K562 (cell line): ENCODE measurements at regions not wholly inside any gene's neighbourhood (a gene's known extent, or its start where the extent isn't known, plus 50 kb on each side); places are given as distances from the start of the nearest gene placed in this dataset.

Experiments used
- ATAC-seq: fragments of 200-7000 bp; cut with Tn5 transposase; 3 replicates; pipeline ENCODE4 v1.9.1; 2020; ENCODE audit warnings: moderate library complexity
- BruUV-seq: library from RNA; stranded (reverse); fragments of 400-500 nt; replicated peaks from 2 replicates; lab custom pipeline; 2021; lab: Mats Ljungman, UMichigan
- CTCF ChIA-PET: fragments of 300-600 bp; formaldehyde crosslinking; extraction: SDS; loops from one replicate; lab custom pipeline; 2021; ENCODE audit warnings: low intra/inter-chr PET ratio; lab: Yijun Ruan, JAX
- POLR2A ChIA-PET: fragments of 300-600, 350-650 bp; sonication (Branson Sonifier 250); formaldehyde crosslinking; extraction: SDS; loops from one replicate; lab custom pipeline; 2021; ENCODE audit warnings: antibody characterized with exemption, inconsistent platforms; lab: Yijun Ruan, JAX
- DNase-seq, 4 experiments: peaks; one replicate each; pipeline versions ENCODE4 v3.0.0 to v3.0.0-alpha.2; 2011 to 2018; ENCODE audit warnings: low spot score in 3 of 4, mixed read lengths in 3 of 4; ENCODE audit errors: extremely low read depth in 1 of 4
- FAIRE-seq: peaks from 2 replicates; lab custom pipeline; 2011; peaks lifted over from hg19 to GRCh38; lab: Jason Lieb, UNC
- H2AFZ ChIP-seq: 2 replicates; pipeline ENCODE4 v1.6.0; 2011; ENCODE audit warnings: low read depth, low read length, control low read depth, inconsistent platforms
- H3K27ac ChIP-seq: fragments of 200-600 bp; 3 replicates; pipeline ENCODE4 v1.8.0; 2011; ENCODE audit warnings: low read depth, mild to moderate bottlenecking, control low read depth, inconsistent platforms, low read length, moderate library complexity, mixed read lengths; ENCODE audit errors: extremely low read depth
- H3K27me3 ChIP-seq, 2 experiments: fragments of 300-600 bp in 1 of 2; 2 replicates in 1 of 2; 3 replicates in 1 of 2; pipeline versions ENCODE4 v1.6.0 to v1.8.0; 2011; ENCODE audit warnings: inconsistent platforms in 2 of 2, low read length in 2 of 2, mild to moderate bottlenecking in 1 of 2, mixed read lengths in 1 of 2, moderate library complexity in 1 of 2; ENCODE audit not compliant: control insufficient read depth in 2 of 2, insufficient read depth in 2 of 2
- H3K36me3 ChIP-seq: fragments of 300-600 bp; 3 replicates; pipeline ENCODE4 v1.8.0; 2011; ENCODE audit warnings: mild to moderate bottlenecking, low read length, inconsistent platforms; ENCODE audit not compliant: control insufficient read depth, insufficient read depth
- H3K4me1 ChIP-seq, 2 experiments: fragments of 200-600 bp in 1 of 2; replicated peaks in 1 of 2; 2 replicates in 1 of 2; 3 replicates in 1 of 2; pipeline versions ENCODE4 v1.5.1 to v1.8.0; 2011; ENCODE audit warnings: inconsistent platforms in 2 of 2, low read length in 2 of 2, mild to moderate bottlenecking in 1 of 2, mixed read lengths in 1 of 2, moderate library complexity in 1 of 2; ENCODE audit not compliant: control insufficient read depth in 2 of 2, insufficient read depth in 2 of 2
- H3K4me2 ChIP-seq: 2 replicates; pipeline ENCODE4 v1.6.1; 2011; ENCODE audit warnings: low read length, control low read depth, inconsistent platforms, mixed read lengths; ENCODE audit not compliant: insufficient read depth
- H3K4me3 ChIP-seq: fragments of 200-600 bp; sonication (generic), shearing (Covaris generic); 2 replicates; pipeline ENCODE4 v1.5.1; 2016; ENCODE audit warnings: control low read depth, inconsistent platforms
- H3K79me2 ChIP-seq: fragments of 200-600 bp; 3 replicates; pipeline ENCODE4 v1.8.0; 2011; ENCODE audit warnings: low read length, inconsistent platforms; ENCODE audit not compliant: control insufficient read depth, insufficient read depth
- H3K9ac ChIP-seq, 2 experiments: 2 replicates each; pipeline versions ENCODE4 v1.6.0 to v1.6.1; 2011; ENCODE audit warnings: low read depth in 2 of 2, low read length in 2 of 2, control low read depth in 1 of 2, inconsistent platforms in 1 of 2, mild to moderate bottlenecking in 1 of 2, mixed read lengths in 1 of 2; ENCODE audit not compliant: insufficient read depth in 1 of 2
- H3K9me1 ChIP-seq: one replicate; pipeline ENCODE4 v1.6.0; 2011; ENCODE audit warnings: inconsistent platforms, mild to moderate bottlenecking, low read length, moderate library complexity; ENCODE audit not compliant: control insufficient read depth, insufficient read depth
- H3K9me3 ChIP-seq: replicated peaks from 2 replicates; pipeline ENCODE4 v1.5.1; 2011; ENCODE audit warnings: low read depth, low read length, inconsistent platforms; ENCODE audit not compliant: control insufficient read depth, insufficient read depth
- H4K20me1 ChIP-seq: replicated peaks from 2 replicates; pipeline ENCODE4 v1.6.1; 2011; ENCODE audit warnings: low read length, inconsistent platforms, mixed read lengths; ENCODE audit not compliant: control insufficient read depth, insufficient read depth
- CBFA2T2 ChIP-seq: fragments of 450-650 bp; conservative IDR thresholded peaks from 2 replicates; pipeline ENCODE4 v1.6.1; 2017; ENCODE audit warnings: mild to moderate bottlenecking
- CEBPB ChIP-seq: fragments of 450-650 bp; IDR thresholded peaks from 2 replicates; pipeline ENCODE4 v1.6.1; 2016; ENCODE audit warnings: missing genetic modification characterization, missing compliant biosample characterization
- CREB5 ChIP-seq: fragments of 250-450 bp; sonication (Bioruptor Pico); IDR thresholded peaks from 2 replicates; pipeline ENCODE4 v1.5.0; 2020; ENCODE audit warnings: mild to moderate bottlenecking
- FOXP1 ChIP-seq: sonication (generic); formaldehyde crosslinking; IDR thresholded peaks from 2 replicates; pipeline ENCODE4 v1.8.0; 2022; ENCODE audit warnings: mild to moderate bottlenecking, missing genetic modification reagents
- HEY1 ChIP-seq: fragments of 250-450 bp; sonication (Bioruptor Pico); IDR thresholded peaks from 2 replicates; pipeline ENCODE4 v1.5.0; 2020; ENCODE audit warnings: mild to moderate bottlenecking, moderate library complexity, borderline replicate concordance
- HLTF ChIP-seq: fragments of 450-650 bp; IDR thresholded peaks from 2 replicates; pipeline ENCODE4 v1.6.1; 2016
- JUND ChIP-seq, 2 experiments: IDR thresholded peaks; 2 replicates in 1 of 2; 3 replicates in 1 of 2; pipeline ENCODE4 v1.6.1; 2011; ENCODE audit warnings: borderline replicate concordance in 2 of 2, low read depth in 2 of 2, low read length in 2 of 2, improper control_type of control experiment in 1 of 2, missing biosample characterization in 1 of 2, missing genetic modification characterization in 1 of 2, missing genetic modification reagents in 1 of 2
- L3MBTL2 ChIP-seq: fragments of 450-650 bp; IDR thresholded peaks from 2 replicates; pipeline ENCODE4 v1.6.1; 2016; ENCODE audit warnings: mild to moderate bottlenecking, moderate library complexity
- RAD51 ChIP-seq: fragments of 450-650 bp; IDR thresholded peaks from 2 replicates; pipeline ENCODE4 v1.7.1; 2016; ENCODE audit warnings: low read depth, mild to moderate bottlenecking, borderline replicate concordance
- RBM22 ChIP-seq: fragments of 200-400 bp; formaldehyde crosslinking; IDR thresholded peaks from 2 replicates; pipeline ENCODE4 v1.6.1; 2018; ENCODE audit warnings: low read length, low read depth; ENCODE audit not compliant: poor library complexity, severe bottlenecking
- in situ Hi-C: fragments of 300-500 bp; cut with MboI; formaldehyde crosslinking; loops from 4 replicates; pipeline ENCODE4 v1.15.0; 2018; ENCODE audit warnings: inconsistent platforms, mixed read lengths
- intact Hi-C: fragments of 100-400 bp; cut with micrococcal nuclease; formaldehyde crosslinking; loops from 2 replicates; pipeline ENCODE4 v1.14.2; 2022

- no peak for TF ChIP-seq L3MBTL2
- TF ChIP-seq HEY1 (CRISPR knock-in tag), result no peak
- TF ChIP-seq CBFA2T2, result no peak
- TF ChIP-seq FOXP1 (CRISPR knock-in tag), result no peak
Measured at GRCh38 chr13:66113882-66114526, 1116.1 kb downstream of the PCDH9 start (continued).

GRCh38 chr13:66111628-66112027, 1118.5 kb downstream of the PCDH9 start:
- FAIRE-seq, result no peak

More at GRCh38 chr13:66111628-66112027, 1118.5 kb downstream of the PCDH9 start:
- Histone ChIP-seq H3K36me3 (no peaks in the 10 kb centered on the region), H3K9me3 (no peaks in the 10 kb centered on the region), H3K4me2 (no peak overlapping the region), H3K9ac (no peak overlapping the region), H3K9me1 (no peaks in the 10 kb centered on the region), H2AFZ (no peak overlapping the region), H3K27ac (no peak overlapping the region), H3K27me3 (no peaks in the 10 kb centered on the region), H3K4me1 (no peaks in the 10 kb centered on the region), H4K20me1 (no peaks in the 10 kb centered on the region), H3K4me3 (no peak overlapping the region), H3K79me2 (no peaks in the 10 kb centered on the region)
- DNase-seq, result peak in 1 of 4 experiments; percentile 1
- CTCF ChIA-PET, result no interaction called here
- in situ Hi-C loops (no loop called here), intact Hi-C loops (no loop called here)
- no peak for ATAC-seq
- TF ChIP-seq CEBPB (tag) (no peak), JUND (IDR thresholded peaks at IDR 0.05; ENCODE audit: borderline replicate concordance, low read depth, low read length) (no peak), JUND (tag; IDR thresholded peaks at IDR 0.05; ENCODE audit: borderline replicate concordance, low read depth, low read length) (no peak), RBM22 (no peak), HLTF (no peak), RAD51 (no peak), CREB5 (CRISPR knock-in tag) (no peak)
- POLR2A ChIA-PET, result no interaction called here
- BruUV-seq, result no TSS peak
